LNCAP (cell line): ENCODE measurements at regions not wholly inside any gene's neighbourhood (a gene's known extent, or its start where the extent isn't known, plus 50 kb on each side); places are given as distances from the start of the nearest gene placed in this dataset.

Experiments
- CTCF ChIP-seq: fragments of 450-650 bp; IDR thresholded peaks from 2 replicates; pipeline ENCODE4 v1.5.1; 2017; ENCODE audit warnings: mild to moderate bottlenecking

DNA sequence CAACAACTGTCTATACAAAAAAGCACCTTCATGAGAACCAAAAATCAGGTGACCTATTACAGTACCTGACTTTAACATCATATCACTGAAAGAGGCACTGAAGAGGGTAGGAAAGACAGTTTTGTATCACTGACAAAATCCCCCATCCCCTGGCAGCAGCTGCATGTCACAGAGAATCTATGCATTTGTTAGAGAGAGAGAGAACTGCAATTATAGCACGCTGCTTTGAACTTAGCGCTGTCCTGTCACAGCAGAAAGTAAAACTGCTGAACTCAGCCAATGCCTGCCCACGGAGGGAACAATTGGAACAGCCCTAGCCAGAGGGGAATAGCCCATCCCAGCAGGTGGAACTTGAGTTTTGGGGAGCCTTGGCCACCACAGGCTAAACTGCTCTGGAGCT is 75.1 kb upstream of the NOL4 start:
- TF ChIP-seq CTCF = no peak

- no peak for TF ChIP-seq CTCF
These were observed 86.8 kb upstream of the NOL4 start for GRCh38 chr18:34311468-34311867.

GRCh38 chr18:34314847-34315246 is 90.1 kb upstream of the NOL4 start:
- no peak for TF ChIP-seq CTCF

DNA sequence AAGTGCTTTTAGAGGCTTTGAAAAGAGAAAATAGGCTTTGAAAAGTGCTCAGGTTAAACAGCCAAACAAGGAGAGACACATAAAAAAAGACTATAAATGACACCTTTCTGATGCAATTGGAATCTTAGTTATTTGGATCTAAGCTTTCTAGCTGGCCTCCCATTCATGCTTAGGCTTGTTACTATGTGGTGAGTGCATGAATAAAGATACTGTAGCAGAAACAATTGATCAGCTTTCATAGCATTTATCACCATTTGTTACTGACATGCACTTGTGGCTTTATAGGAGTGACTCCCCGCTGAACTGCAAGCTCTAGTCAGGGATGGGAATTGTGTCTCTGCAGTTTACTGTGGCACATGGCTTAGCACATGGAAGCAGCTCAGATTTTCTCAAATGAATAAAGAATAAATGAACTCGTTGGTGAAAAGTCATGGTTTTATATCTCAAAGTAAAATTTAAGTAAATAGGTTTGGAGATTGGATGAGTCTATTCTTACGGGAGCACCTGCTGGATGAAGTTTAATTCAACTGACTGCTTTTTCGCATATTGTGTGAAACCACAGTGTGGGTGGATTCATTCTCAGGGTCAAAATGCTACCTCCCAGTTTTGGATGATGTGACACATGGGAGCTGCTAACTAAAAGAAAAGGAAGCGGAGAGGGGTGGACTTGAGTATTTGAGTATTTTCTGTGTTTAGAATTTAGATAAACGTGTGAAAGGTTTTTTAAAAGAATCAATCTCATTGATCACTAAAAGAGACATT is 91.1 kb upstream of the NOL4 start:
- TF ChIP-seq CTCF = no peak

GRCh38 chr18:34320267-34320666 is 95.6 kb upstream of the NOL4 start:
- TF ChIP-seq CTCF = no peak

- no peak for TF ChIP-seq CTCF
These were observed 96.4 kb upstream of the NOL4 start for GRCh38 chr18:34321066-34321465.

- TF ChIP-seq CTCF = peak; percentile 84
These were observed 97.9 kb upstream of the NOL4 start for GRCh38 chr18:34322365-34323289.
